H1 (cell line): ENCODE measurements at regions not wholly inside any gene's neighbourhood (a gene's known extent, or its start where the extent isn't known, plus 50 kb on each side); places are given as distances from the start of the nearest gene placed in this dataset.

ENCODE experiments used
- CTCF ChIA-PET: fragments of 300-600 bp; sonication (Branson Sonifier 250); formaldehyde crosslinking; loops from one replicate; lab custom pipeline; 2021; ENCODE audit not compliant: partially characterized antibody; lab: Charles Lee
- POLR2A ChIA-PET: fragments of 300-600 bp; sonication (Branson Sonifier 250); formaldehyde crosslinking; loops from one replicate; lab custom pipeline; 2021; ENCODE audit warnings: inconsistent platforms; ENCODE audit not compliant: partially characterized antibody; lab: Charles Lee
- DNase-seq, 2 experiments: peaks; one replicate each; pipeline versions ENCODE4 v3.0.0 to v3.0.0-alpha.2; 2010 to 2022; ENCODE audit warnings: low spot score in 2 of 2, low read depth in 1 of 2, mixed read lengths in 1 of 2
- FAIRE-seq: peaks from 2 replicates; lab custom pipeline; 2011; peaks lifted over from hg19 to GRCh38; lab: Jason Lieb, UNC
- H2AFZ ChIP-seq: 2 replicates; pipeline ENCODE4 v1.8.1; 2012; ENCODE audit warnings: low read length, inconsistent platforms
- H2AK5ac ChIP-seq: 2 replicates; pipeline ENCODE4 v1.6.1; 2013; ENCODE audit warnings: low read depth, low read length
- H2BK120ac ChIP-seq: replicated peaks from 2 replicates; pipeline ENCODE3; 2013; ENCODE audit warnings: low read depth, low read length, inconsistent platforms
- H2BK12ac ChIP-seq: 2 replicates; pipeline ENCODE4 v1.6.1; 2013; ENCODE audit warnings: low read depth, low read length
- H2BK15ac ChIP-seq: 2 replicates; pipeline ENCODE4 v1.6.1; 2013; ENCODE audit warnings: low read length
- H2BK20ac ChIP-seq: 2 replicates; pipeline ENCODE4 v1.6.1; 2013; ENCODE audit warnings: low read length
- H2BK5ac ChIP-seq: 2 replicates; pipeline ENCODE4 v1.6.1; 2013; ENCODE audit warnings: low read depth, low read length
- H3K14ac ChIP-seq: 2 replicates; pipeline ENCODE4 v1.6.1; 2013; ENCODE audit warnings: inconsistent platforms; ENCODE audit not compliant: insufficient read length
- H3K18ac ChIP-seq: 2 replicates; pipeline ENCODE4 v1.6.1; 2013; ENCODE audit warnings: low read length; ENCODE audit errors: extremely low read depth
- H3K23ac ChIP-seq: 2 replicates; pipeline ENCODE4 v1.6.1; 2013; ENCODE audit warnings: inconsistent platforms; ENCODE audit not compliant: insufficient read length
- H3K23me2 ChIP-seq: 2 replicates; pipeline ENCODE4 v1.6.1; 2013; ENCODE audit warnings: low read depth, low read length
- H3K27ac ChIP-seq: 2 replicates; pipeline ENCODE4 v1.6.1; 2011; ENCODE audit warnings: low read depth, low read length, inconsistent platforms
- H3K27me3 ChIP-seq, 4 experiments: replicated peaks in 1 of 4; 1 replicate in 1 of 4; 2 replicates in 3 of 4; pipeline versions ENCODE4 v1.6.1 to v1.8.1; 2011 to 2013; ENCODE audit warnings: low read length in 3 of 4, mild to moderate bottlenecking in 3 of 4, inconsistent platforms in 2 of 4, mixed read lengths in 2 of 4, moderate library complexity in 1 of 4; ENCODE audit not compliant: control insufficient read depth in 3 of 4, insufficient read depth in 3 of 4; ENCODE audit errors: extremely low read depth in 1 of 4
- H3K36me3 ChIP-seq, 4 experiments: 2 replicates each; pipeline versions ENCODE4 v1.6.1 to v1.8.1; 2011 to 2013; ENCODE audit warnings: mild to moderate bottlenecking in 4 of 4, low read length in 3 of 4, moderate library complexity in 2 of 4, control low read depth in 1 of 4, inconsistent platforms in 1 of 4; ENCODE audit not compliant: insufficient read depth in 4 of 4, control insufficient read depth in 2 of 4
- H3K4ac ChIP-seq: replicated peaks from 2 replicates; pipeline ENCODE3; 2013; ENCODE audit warnings: low read length, low read depth, mixed read lengths, inconsistent platforms; ENCODE audit not compliant: insufficient read length
- H3K4me1 ChIP-seq, 4 experiments: replicated peaks in 1 of 4; 1 replicate in 1 of 4; 2 replicates in 3 of 4; pipeline versions ENCODE4 v1.6.1 to v1.8.1; 2011 to 2013; ENCODE audit warnings: low read length in 3 of 4, inconsistent platforms in 2 of 4, mixed read lengths in 1 of 4; ENCODE audit not compliant: insufficient read depth in 4 of 4, control insufficient read depth in 3 of 4
- H3K4me2 ChIP-seq, 2 experiments: 2 replicates each; pipeline versions ENCODE4 v1.6.1 to v1.8.1; 2011 to 2013; ENCODE audit warnings: low read depth in 2 of 2, low read length in 2 of 2, control low read depth in 1 of 2, inconsistent platforms in 1 of 2, mild to moderate bottlenecking in 1 of 2; ENCODE audit not compliant: insufficient read depth in 1 of 2
- H3K4me3 ChIP-seq, 4 experiments: fragments of 200-600, 300-600 bp in 1 of 4; sonication (generic), shearing (Covaris generic), sonication (Bioruptor Twin) in 1 of 4; 2 replicates each; pipeline versions ENCODE4 v1.5.1 to v1.8.1; 2011 to 2016; ENCODE audit warnings: low read length in 4 of 4, low read depth in 3 of 4, control low read depth in 2 of 4, inconsistent platforms in 2 of 4, mild to moderate bottlenecking in 2 of 4, mixed read lengths in 1 of 4, moderate library complexity in 1 of 4; ENCODE audit not compliant: insufficient read depth in 2 of 4; ENCODE audit errors: extremely low read depth in 1 of 4
- H3K56ac ChIP-seq: replicated peaks from 2 replicates; pipeline ENCODE3; 2013; ENCODE audit warnings: low read depth, mild to moderate bottlenecking, mixed read lengths, low read length, inconsistent platforms; ENCODE audit not compliant: insufficient read length
- H3K79me1 ChIP-seq: 2 replicates; pipeline ENCODE4 v1.6.1; 2013; ENCODE audit warnings: low read depth, low read length, control low read depth
- H3K79me2 ChIP-seq, 2 experiments: 2 replicates each; pipeline versions ENCODE4 v1.6.1 to v1.8.1; 2012 to 2013; ENCODE audit warnings: low read length in 2 of 2, mild to moderate bottlenecking in 2 of 2, inconsistent platforms in 1 of 2; ENCODE audit not compliant: insufficient read depth in 2 of 2, control insufficient read depth in 1 of 2
- H3K9ac ChIP-seq, 4 experiments: replicated peaks in 1 of 4; 1 replicate in 1 of 4; 2 replicates in 3 of 4; pipeline versions ENCODE4 v1.6.1 to v1.8.1; 2011 to 2013; ENCODE audit warnings: low read depth in 3 of 4, low read length in 3 of 4, control low read depth in 2 of 4, mild to moderate bottlenecking in 2 of 4, moderate library complexity in 2 of 4, inconsistent platforms in 1 of 4; ENCODE audit errors: extremely low read depth in 1 of 4
- H3K9me3 ChIP-seq, 2 experiments: 2 replicates each; pipeline versions ENCODE4 v1.6.1 to v1.8.1; 2012 to 2013; ENCODE audit warnings: mild to moderate bottlenecking in 2 of 2, moderate library complexity in 2 of 2, control low read depth in 1 of 2, inconsistent platforms in 1 of 2, low read depth in 1 of 2, low read length in 1 of 2, mixed read lengths in 1 of 2; ENCODE audit not compliant: insufficient read depth in 2 of 2
- H4K20me1 ChIP-seq, 2 experiments: replicated peaks in 1 of 2; 2 replicates each; pipeline versions ENCODE3 to v1.8.1; 2011 to 2013; ENCODE audit warnings: inconsistent platforms in 2 of 2, low read length in 2 of 2, mild to moderate bottlenecking in 1 of 2; ENCODE audit not compliant: insufficient read depth in 2 of 2, control insufficient read depth in 1 of 2
- H4K5ac ChIP-seq: 2 replicates; pipeline ENCODE4 v1.6.1; 2013; ENCODE audit warnings: low read length, low read depth, mixed read lengths, inconsistent platforms; ENCODE audit not compliant: insufficient read length
- H4K8ac ChIP-seq: 2 replicates; pipeline ENCODE4 v1.8.0; 2013; ENCODE audit warnings: mild to moderate bottlenecking, moderate library complexity, low read length, inconsistent platforms; ENCODE audit not compliant: insufficient read depth; ENCODE audit errors: extremely low read depth
- H4K91ac ChIP-seq: replicated peaks from 2 replicates; pipeline ENCODE3; 2013; ENCODE audit warnings: low read length, mixed read lengths, inconsistent platforms; ENCODE audit not compliant: insufficient read length
- EGR1 ChIP-seq: IDR thresholded peaks from 2 replicates; pipeline ENCODE4 v1.6.1; 2011; ENCODE audit warnings: low read depth, low read length, borderline replicate concordance
- POLR2AphosphoS5 ChIP-seq: IDR thresholded peaks from 2 replicates; pipeline ENCODE4 v1.6.1; 2011; ENCODE audit warnings: low read depth, low read length
- TAF7 ChIP-seq: optimal IDR thresholded peaks from 2 replicates; pipeline ENCODE3; 2011; ENCODE audit warnings: low read depth, mild to moderate bottlenecking, inconsistent platforms, low read length, moderate library complexity, borderline replicate concordance
- WGBS, 2 experiments: shearing (Covaris generic) in 1 of 2; methylation state at CpG; one replicate each; pipeline versions ENCODE4 v1.1.6 to v1.1.7; 2013 to 2015; ENCODE audit warnings: low lambda C conversion rate in 2 of 2, mixed read lengths in 2 of 2, inconsistent platforms in 1 of 2, low coverage in 1 of 2, missing lambda C conversion rate in 1 of 2; ENCODE audit not compliant: insufficient replicate concordance in 2 of 2, insufficient coverage in 1 of 2, insufficient read length in 1 of 2; ENCODE audit errors: extremely low coverage in 1 of 2, missing lambda C conversion rate in 1 of 2; 5-methylcytosine and 5-hydroxymethylcytosine counted together

GRCh38 chr15:34647569-34648293 is 64.3 kb upstream of the GOLGA8B start:
- no peak overlapping the region for H3K23ac ChIP-seq
- no peak overlapping the region for H2AK5ac ChIP-seq
- no peak overlapping the region for H3K27ac ChIP-seq
- H2BK5ac ChIP-seq = no peak overlapping the region
- H3K4me1 ChIP-seq = peaks cover 0 to 4% (median 1%) of the 10 kb centered on the region in 4 experiments; a peak in 4 of 7 replicates
- H3K36me3 ChIP-seq = no peaks in the 10 kb centered on the region
- H3K4ac ChIP-seq = no peak overlapping the region
- no peak overlapping the region; the same call in 1 of the 2 replicates for H2BK20ac ChIP-seq
- H4K5ac ChIP-seq = no peak overlapping the region
- FAIRE-seq (no peak), DNase-seq (no peak)
- no peak overlapping the region for H2BK120ac ChIP-seq
- no peak overlapping the region for H4K91ac ChIP-seq
- H3K14ac ChIP-seq = no peak overlapping the region
- no peak overlapping the region for H3K56ac ChIP-seq
- H3K23me2 ChIP-seq = no peaks in the 10 kb centered on the region
- ChIA-PET POLR2A (interaction anchor here (1.0 kb wide), 1 partner anchor 137 kb away, joined by 3 read pairs; no protein-coding TSS in a partner anchor), CTCF (interaction anchor here (1.6 kb wide), 1 partner anchor 22 kb away, joined by 4 read pairs; no protein-coding TSS in a partner anchor)
- H4K20me1 ChIP-seq = no peaks in the 10 kb centered on the region
- no peaks in the 10 kb centered on the region for H3K79me2 ChIP-seq
- peak overlapping the region; percentile 81; the same call in 1 of the 2 replicates for H2AFZ ChIP-seq
- H3K79me1 ChIP-seq = no peaks in the 10 kb centered on the region
- no peak overlapping the region for H3K4me2 ChIP-seq
- H4K8ac ChIP-seq = no peak overlapping the region
- H3K18ac ChIP-seq = no peak overlapping the region
- 96% methylated on average over 2 of the region's 2 CpGs; no CpG with 5 or more reads in 1 of the 2 experiments for WGBS, 2 experiments
- H3K4me3 ChIP-seq = no peak overlapping the region
- H3K27me3 ChIP-seq = no peaks in the 10 kb centered on the region
- no peak overlapping the region for H2BK12ac ChIP-seq
- no peak overlapping the region for H3K9ac ChIP-seq
- no peak overlapping the region for H2BK15ac ChIP-seq
- no peaks in the 10 kb centered on the region for H3K9me3 ChIP-seq
- no peak for TF ChIP-seq EGR1
- no peak for TF ChIP-seq TAF7
- TF ChIP-seq POLR2AphosphoS5 = no peak
